ENCODE measurements at regions not wholly inside any gene's neighbourhood (a gene's known extent, or its start where the extent isn't known, plus 50 kb on each side); places are given as distances from the start of the nearest gene placed in this dataset.

DNA sequence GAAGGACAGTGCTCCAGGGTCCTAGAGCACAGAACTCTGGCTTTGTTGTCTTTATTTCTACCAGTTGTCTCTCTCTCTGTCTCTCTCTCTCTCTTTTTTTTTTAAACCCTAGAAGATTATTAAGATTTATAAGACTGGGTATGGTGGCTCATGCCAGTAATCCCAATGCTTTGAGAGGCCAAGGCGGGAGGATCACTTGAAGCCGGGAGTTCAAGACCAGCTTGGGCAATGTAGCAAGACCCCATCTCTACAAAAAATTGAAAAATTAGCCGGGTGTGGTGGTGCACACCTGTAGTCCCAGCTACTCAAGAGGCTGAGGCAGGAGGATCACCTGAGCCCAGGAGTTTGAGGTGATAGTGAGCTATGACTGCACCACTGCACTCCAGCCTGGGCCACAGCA is 65.0 kb upstream of the ABL1 start:
- Histone ChIP-seq H3K4me3 (ENCODE audit: low read depth, low read length) (no peak overlapping the region), H3K27me3 (replicated peaks) (no peaks in the 10 kb centered on the region), H3K36me3 (replicated peaks) (no peaks in the 10 kb centered on the region), H3K27ac (no peak overlapping the region)
- TF ChIP-seq, protein P1, sequence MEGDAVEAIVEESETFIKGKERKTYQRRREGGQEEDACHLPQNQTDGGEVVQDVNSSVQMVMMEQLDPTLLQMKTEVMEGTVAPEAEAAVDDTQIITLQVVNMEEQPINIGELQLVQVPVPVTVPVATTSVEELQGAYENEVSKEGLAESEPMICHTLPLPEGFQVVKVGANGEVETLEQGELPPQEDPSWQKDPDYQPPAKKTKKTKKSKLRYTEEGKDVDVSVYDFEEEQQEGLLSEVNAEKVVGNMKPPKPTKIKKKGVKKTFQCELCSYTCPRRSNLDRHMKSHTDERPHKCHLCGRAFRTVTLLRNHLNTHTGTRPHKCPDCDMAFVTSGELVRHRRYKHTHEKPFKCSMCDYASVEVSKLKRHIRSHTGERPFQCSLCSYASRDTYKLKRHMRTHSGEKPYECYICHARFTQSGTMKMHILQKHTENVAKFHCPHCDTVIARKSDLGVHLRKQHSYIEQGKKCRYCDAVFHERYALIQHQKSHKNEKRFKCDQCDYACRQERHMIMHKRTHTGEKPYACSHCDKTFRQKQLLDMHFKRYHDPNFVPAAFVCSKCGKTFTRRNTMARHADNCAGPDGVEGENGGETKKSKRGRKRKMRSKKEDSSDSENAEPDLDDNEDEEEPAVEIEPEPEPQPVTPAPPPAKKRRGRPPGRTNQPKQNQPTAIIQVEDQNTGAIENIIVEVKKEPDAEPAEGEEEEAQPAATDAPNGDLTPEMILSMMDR (IDR thresholded peaks at IDR 0.05; ENCODE audit: low read depth, low read length, missing control alignments): no peak
- no peak for DNase-seq
- in situ Hi-C loops (cut with HindIII; ENCODE audit: low pct_ligation_motif_present, low sequenced_read_pairs): no loop called here

DNA sequence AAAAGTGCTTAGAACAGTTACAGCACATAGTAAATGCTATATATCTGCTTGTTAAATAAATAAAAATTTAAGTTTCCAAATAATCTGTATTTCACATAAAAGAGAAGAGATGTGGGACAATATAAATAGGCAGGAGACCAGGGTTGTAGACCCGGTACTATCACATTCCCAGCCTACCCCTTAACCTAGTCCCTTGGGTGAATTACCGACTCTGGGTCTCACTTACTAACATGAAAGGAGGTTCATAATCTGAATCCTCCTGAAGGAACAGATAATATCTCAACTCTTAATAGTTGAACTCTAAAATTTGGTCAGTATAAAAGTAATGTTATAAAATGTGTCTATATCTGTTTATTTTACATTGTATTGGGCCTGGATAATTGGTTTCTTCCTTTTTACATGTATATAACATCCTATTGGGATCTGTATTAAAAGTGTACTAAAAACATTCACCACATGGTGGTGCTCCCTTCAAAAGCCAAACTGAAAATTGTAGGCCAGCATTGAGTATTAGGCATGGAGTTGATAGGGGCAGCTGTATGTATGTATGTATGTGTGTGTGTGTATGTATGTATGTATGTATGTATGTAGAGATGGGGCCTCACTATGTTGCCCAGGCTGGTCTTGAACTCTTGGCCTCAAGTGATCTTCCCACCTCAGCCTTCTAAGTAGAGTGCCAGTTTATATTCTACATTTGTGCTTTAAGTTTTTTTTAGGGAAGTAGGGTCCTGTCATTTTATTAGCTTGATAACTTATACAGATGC is 64.2 kb upstream of the ABL1 start:
- in situ Hi-C loops (cut with HindIII; ENCODE audit: low pct_ligation_motif_present, low sequenced_read_pairs): no loop called here
- TF ChIP-seq, protein P1 (IDR thresholded peaks at IDR 0.05; ENCODE audit: low read depth, low read length, missing control alignments): peak; percentile 56
- Histone ChIP-seq H3K27me3 (replicated peaks) (no peaks in the 10 kb centered on the region), H3K4me3 (ENCODE audit: low read depth, low read length) (no peak overlapping the region), H3K27ac (peak overlapping the region; percentile 16), H3K36me3 (replicated peaks) (no peaks in the 10 kb centered on the region)
- DNase-seq: peak; percentile 68

DNA sequence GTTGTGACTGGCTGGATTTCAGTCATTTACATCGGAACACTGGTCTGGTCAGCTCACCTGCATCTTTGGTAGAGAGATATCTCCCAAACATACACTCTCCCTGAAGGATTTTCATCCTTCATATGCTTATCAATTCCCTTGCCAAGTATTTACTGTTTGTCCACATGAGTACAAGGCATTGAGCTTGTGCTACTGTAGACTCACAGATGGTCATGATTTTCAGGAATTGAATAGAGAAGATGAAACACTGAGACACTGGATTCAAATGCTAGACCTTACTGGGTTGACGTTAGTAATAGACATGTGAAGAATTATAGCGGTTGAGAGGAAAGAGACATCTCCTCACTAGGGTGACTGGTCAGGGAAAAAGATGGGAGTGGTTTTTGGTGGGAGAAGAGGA is 62.9 kb upstream of the ABL1 start:
- in situ Hi-C loops (cut with HindIII; ENCODE audit: low pct_ligation_motif_present, low sequenced_read_pairs): no loop called here
- peak overlapping the region; percentile 15 for H3K27ac ChIP-seq

DNA sequence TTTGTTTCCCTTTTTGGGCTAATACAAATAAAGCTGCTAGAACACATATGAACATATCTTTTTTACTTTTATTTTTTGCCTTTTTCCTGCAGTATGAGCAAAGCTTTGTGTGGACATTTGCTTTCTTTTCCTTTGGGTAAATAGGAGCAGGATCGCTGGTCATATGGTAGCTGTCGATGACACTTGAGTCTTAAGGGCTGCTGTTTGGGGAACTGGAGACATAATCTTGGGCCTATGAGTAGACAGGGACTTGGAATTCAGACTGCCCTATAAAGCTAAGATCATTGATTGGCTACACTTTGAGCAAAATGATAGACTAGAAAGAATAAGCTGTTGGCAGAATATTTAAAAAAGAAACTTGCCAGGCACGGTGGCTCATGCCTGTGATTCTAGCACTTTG is 60.9 kb upstream of the ABL1 start:
- Histone ChIP-seq H3K27me3 (replicated peaks) (no peaks in the 10 kb centered on the region), H3K36me3 (replicated peaks) (no peaks in the 10 kb centered on the region), H3K4me3 (ENCODE audit: low read depth, low read length) (no peak overlapping the region), H3K27ac (no peak overlapping the region)
- no peak for DNase-seq
- in situ Hi-C loops (cut with HindIII; ENCODE audit: low pct_ligation_motif_present, low sequenced_read_pairs): no loop called here
- TF ChIP-seq, protein P1 (IDR thresholded peaks at IDR 0.05; ENCODE audit: low read depth, low read length, missing control alignments): no peak

More for the DNA sequence above, 62.9 kb upstream of the ABL1 start:
- no peaks in the 10 kb centered on the region for H3K27me3 ChIP-seq (replicated peaks)
- no peak overlapping the region for H3K4me3 ChIP-seq (ENCODE audit: low read depth, low read length)
- TF ChIP-seq, protein P1 (IDR thresholded peaks at IDR 0.05; ENCODE audit: low read depth, low read length, missing control alignments): no peak
- no peak for DNase-seq
- H3K36me3 ChIP-seq (replicated peaks): no peaks in the 10 kb centered on the region

DNA sequence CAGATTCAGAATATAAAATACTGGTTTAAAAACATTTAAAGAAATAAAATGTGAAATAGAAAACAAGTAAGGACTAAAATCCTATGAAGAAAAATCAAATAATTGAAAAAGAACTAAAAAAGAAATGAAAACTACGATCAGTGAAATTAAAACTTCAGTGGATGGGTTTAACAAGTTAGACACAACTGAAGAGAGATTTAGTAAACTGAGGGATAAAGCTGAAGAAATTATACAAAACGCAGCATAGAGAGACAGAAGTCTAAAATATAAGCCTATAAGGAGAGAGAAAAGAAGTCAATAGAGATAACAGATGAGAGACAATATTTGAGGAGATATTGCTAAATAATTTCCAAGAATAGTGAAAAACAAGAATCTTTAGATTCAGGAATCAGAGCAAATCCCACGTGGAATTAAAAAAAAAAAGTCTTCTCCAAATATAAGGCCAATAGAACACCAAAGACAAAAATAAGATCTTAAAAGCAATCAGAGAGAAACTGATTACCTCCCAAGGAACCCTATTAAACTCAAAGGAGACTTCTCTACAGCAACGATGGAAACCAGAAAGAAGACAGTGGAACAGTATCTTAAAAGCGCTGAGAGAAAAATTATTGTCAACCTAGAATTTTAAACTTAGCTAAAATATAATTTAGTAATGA is 59.6 kb upstream of the ABL1 start:
- H3K27ac ChIP-seq: peak overlapping the region; percentile 65
- H3K27me3 ChIP-seq (replicated peaks): no peaks in the 10 kb centered on the region
- in situ Hi-C loops (cut with HindIII; ENCODE audit: low pct_ligation_motif_present, low sequenced_read_pairs): no loop called here
- TF ChIP-seq, protein P1 (IDR thresholded peaks at IDR 0.05; ENCODE audit: low read depth, low read length, missing control alignments): no peak
- H3K36me3 ChIP-seq (replicated peaks): no peaks in the 10 kb centered on the region
- no peak for DNase-seq
- no peak overlapping the region for H3K4me3 ChIP-seq (ENCODE audit: low read depth, low read length)
